COLO668 (cell line): ENCODE measurements at regions not wholly inside any gene's neighbourhood (a gene's known extent, or its start where the extent isn't known, plus 50 kb on each side); places are given as distances from the start of the nearest gene placed in this dataset.
A peak's percentile ranks its signal among the peaks of the same experiment; 100 is the strongest.
"Not testable (repeated sequence)": the region's sequence is repeated elsewhere in the genome, so short reads cannot be mapped to it uniquely, and the experiment has no call there.

Experiments used
- DNase-seq: peaks from one replicate; lab custom pipeline; 2025; ENCODE audit not compliant: unreplicated experiment; lab: John Stamatoyannopoulos, UW

DNA sequence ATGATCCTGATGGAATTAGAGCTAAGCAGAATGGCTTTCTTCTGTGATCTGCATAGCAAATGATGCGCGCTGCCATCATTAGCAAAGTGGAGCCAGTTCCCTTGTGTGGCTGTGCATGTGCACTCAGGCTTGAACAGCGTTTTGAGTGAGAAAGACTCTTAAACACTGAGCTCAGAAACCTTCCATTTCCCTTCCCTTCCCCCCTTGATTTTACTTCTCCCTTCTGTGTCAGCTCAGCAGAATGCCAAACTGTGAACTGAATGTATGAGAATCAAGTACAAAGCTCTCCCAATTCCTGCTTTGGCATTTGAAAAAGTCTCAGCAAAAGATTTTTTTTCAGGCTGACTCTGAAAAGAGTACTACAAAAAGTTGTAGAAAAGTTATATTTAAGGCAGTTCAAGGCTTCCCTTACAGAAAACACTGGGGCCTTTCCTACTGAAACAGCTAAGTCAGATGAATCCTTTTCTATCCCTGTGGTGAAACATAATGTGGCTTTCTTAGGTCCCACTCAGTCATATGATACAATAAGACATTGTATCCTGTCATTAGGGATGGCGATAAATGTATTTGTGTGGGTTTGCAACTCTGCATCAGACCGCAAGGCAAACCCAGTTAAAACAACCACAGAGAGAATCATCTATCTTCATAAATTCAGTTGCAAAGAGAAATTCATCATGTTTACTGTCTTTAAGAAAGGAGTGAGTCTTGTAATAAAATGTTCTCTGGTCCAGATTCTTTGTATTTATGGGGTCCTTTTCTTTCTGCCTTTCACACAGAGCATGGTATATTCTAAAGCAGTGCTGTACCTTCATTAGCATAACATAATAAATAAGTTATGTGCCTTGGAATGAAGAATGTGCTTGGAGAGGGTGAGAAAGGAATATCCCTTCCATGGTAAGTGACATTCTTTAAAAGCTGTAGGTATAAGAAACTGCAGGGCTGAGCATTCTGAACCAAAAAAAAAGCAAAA lies 222.6 kb downstream of the CAAP1 start:
- no peak for DNase-seq

DNA sequence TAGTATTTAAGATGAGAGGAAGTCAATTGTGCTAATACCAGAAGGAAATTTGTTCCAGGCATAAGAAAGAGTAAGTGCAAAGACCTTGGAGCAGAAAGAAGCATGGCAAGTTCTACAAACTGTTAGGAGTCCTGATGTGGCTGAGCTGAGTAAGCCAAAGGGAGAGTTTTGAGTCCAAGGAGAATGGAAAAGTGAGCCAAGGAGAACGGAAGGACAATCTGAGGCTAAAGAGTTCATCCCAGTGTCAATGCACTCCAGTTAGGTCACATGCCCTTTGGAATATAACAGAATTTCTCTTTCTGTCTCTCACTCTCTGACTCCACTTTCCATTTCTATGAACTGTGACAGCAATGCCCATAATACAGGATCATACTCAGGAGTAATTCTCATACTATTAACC lies 224.7 kb downstream of the CAAP1 start:
- DNase-seq: no peak

- no peak for DNase-seq
Measured at GRCh38 chr9:26665666-26666065, 226.9 kb downstream of the CAAP1 start.

DNA sequence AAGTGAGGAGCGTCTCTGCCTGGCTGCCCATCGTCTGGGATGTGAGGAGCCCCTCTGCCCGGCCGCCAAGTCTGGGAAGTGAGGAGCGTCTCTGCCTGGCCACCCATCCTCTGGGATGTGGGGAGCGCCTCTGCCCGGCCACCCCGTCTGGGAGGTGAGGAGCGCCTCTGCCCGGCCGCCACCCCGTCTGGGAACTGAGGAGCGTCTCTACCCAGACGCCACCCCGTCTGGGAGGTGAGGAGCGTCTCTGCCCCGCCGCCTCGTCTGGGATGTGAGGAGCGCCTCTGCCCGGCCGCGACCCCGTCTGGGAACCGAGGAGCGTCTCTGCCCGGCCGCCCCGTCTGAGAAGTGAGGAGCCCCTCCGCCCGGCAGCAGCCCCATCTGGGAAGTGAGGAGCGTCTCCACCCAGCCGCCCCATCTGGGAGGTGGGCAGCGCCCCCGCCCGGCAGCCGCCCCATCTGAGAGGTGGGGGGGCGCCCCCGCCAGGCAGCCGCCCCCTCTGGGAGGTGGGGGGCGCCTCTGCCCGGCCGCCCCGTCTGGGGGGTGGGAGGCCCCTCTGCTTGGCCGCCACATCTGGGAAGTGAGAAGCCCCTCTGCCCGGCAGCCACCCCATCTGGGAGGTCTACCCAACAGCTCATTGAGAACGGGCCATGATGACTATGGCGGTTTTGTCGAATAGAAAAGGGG lies 228.4 kb downstream of the CAAP1 start:
- DNase-seq: not testable (repeated sequence)

- DNase-seq: no peak
Measured at GRCh38 chr9:26662476-26662875, 230.1 kb downstream of the CAAP1 start.

GRCh38 chr9:26658476-26658875 lies 234.1 kb downstream of the CAAP1 start:
- DNase-seq: no peak

DNA sequence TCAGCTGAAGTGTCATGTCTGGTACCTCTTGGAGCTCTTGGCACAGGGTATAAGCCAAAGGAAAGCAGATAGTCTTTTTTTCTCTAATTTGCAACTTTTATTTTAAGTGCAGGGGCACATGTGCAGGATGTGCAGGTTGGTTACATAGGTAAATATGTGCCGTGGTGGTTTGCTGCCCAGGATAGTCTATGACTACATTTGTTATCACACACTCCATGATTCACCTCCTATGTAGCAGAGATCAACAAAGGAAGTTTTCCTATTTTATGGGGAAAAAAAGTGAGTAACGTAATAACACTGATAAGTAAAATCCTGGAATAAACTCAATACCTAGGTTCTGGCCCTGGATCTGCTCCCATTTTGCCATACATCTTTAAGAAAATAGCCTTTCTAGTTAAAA lies 234.6 kb downstream of the CAAP1 start:
- DNase-seq: no peak

DNA sequence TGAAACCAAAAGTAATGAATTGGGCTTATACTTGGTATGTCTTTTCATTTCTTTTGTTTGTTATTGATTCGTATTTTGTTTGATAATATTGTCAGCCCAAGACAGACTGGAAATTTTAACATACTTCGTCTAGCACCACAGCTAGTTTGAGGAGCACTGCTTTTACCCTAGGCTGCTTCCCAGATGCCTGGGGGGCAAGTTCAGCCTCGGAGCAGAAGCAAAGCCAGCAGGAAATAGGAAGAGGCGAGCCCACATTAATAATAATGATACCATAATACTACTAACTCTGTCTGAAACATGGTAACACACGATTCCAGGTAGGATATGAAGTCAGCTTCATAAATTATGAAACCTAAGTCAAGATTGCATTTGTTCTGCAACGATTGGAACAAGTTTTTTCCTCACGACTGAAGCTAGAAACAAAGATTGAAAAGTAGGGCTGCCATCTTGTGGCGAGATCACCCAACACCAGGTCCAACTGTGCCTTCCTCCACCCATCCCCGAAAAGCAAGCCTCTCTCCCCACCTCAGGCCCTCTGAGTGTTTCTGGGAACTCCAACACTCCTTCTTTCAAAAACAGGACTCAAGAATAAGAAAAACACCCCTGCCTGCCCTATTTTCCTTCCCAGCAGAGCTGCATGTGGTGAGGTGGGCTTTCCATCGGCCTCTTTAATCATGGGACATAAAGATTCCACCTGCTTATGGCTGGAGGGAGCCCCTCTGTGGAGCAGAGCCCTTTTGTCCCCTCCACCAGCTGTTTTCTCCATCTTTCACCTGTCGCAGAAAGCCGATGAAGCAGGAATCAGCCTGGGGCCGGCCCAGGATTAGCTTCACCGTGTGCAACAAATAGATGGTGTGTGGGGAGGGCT lies 236.4 kb downstream of the CAAP1 start:
- peak; percentile 54 for DNase-seq

DNA sequence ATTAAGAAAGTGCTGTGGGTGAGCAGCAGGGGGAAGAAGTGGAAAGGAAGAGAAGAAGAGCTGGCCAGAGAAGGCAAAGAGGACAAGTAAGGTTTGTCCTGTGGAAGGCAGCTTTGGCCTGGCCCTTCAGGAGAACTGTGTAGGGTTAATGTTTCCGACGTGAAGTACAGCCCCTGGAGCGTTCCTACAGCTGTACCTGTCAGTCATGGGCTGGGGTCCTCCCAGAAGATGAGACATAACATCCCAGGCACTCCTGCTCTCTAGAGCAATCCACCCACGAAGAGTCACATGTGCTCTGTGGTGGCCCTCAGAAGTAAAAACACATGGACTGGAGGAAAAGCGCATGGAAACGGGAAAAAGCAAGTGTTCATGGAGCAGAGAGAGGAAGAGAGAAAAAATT lies 237.4 kb downstream of the CAAP1 start:
- DNase-seq: no peak

- no peak for DNase-seq
Measured at GRCh38 chr9:26650325-26650724, 242.3 kb downstream of the CAAP1 start.

GRCh38 chr9:26643826-26644225 lies 248.8 kb downstream of the CAAP1 start:
- no peak for DNase-seq

GRCh38 chr9:26639761-26640160 lies 252.8 kb downstream of the CAAP1 start:
- DNase-seq: no peak

DNA sequence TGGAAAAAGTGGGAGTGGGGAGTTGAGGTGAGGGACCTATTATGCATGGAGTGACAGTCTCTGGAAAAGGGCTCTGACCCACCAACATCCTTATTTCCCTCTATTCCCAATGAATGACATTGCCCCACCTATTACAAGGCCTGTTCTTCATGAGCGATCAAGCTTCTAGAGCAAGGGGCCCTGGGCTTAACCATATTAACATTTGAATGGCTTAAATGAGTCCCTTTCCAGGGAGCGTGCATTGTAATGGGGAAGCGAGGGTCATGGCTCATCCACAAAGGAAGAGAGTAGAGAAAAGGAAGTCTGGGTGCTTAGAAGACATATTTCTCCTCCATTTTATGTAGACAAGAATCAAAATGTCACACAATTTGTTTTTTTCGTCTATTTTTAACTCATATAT lies 255.5 kb downstream of the CAAP1 start:
- DNase-seq: no peak

GRCh38 chr9:26613851-26614350 lies 278.7 kb downstream of the CAAP1 start:
- DNase-seq: not testable (repeated sequence)

- no peak for DNase-seq
Measured at GRCh38 chr9:26612211-26612610, 280.4 kb downstream of the CAAP1 start.

- DNase-seq: no peak
Measured at GRCh38 chr9:26606756-26607155, 285.8 kb downstream of the CAAP1 start.

- no peak for DNase-seq
Measured at GRCh38 chr9:26605367-26605766, 287.2 kb downstream of the CAAP1 start.

DNA sequence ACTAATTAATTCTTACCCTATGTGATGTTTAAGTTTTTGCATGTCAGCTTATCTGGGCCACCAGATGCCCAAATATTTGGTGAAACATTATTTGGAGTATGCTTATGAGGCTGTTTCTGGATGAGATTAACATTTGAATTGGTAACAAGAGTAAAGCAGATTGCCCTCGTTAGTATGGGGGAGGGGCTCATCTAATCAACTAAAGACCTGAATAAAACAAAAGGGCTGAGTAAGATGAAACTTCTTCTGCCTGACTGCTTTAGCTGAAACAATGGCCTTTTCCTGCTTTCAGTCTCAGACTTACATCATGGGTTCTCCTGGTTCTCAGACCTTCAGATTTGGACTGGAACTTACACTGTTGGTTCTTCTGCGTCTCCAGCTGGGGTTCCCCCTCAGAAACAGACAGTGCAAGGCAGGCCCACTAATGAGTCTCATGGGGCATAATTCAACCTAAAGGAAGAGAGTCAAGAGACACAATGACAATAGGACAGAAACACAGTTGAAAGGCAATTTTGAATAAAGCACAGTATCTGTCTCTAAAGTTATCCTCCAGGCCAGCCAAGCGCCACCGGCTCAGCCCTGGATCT lies 288.4 kb downstream of the CAAP1 start:
- no peak for DNase-seq

DNA sequence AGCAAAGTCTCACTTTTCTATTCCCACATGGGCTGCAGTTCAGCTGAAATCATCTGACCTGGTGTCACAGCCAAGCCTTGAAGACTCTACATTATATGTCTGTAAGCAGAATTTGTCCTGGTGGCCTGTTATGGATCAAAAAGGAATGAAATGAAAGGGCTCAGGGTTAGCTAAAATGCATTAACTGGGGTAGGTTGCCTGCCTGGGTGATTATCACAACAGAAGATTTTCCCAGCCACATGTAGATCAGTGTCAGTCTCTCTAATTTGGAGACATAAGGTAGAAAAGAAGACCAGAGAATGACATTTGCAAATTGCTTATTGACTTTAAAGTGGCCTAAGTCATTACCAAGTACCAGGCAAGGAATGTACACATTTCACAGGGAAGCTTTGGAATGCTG lies 289.0 kb downstream of the CAAP1 start:
- no peak for DNase-seq

DNA sequence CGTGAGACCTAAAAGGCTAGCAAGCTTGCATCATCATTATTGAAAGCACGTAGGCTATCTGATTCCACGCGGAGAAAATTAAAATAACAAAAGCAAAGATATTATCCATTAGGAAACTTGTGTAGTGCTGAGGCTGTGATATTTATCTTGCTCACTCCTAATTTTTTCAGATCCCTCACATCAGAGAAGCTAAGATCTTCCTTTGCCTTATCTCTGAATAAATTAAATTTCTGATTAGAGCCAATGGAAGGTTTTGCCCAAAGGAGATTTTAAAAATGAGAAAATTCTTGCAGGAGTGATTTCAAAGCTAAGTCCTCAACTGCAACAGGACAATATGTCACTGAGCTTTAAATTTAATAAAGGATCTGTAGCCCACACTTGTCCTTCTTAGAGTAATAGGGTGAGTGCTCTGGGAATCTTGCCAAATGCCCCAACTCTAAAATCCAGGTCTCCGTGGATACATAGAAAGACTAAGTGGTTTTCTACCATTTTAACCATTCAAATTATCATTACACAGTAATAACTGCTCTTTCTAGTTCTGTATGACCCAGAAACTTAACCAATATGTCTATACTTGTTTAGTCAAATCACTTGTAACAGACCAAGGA lies 295.0 kb downstream of the CAAP1 start:
- no peak for DNase-seq
